Right renal pelvis (tissue), 4 donors: ENCODE measurements at regions not wholly inside any gene's neighbourhood (a gene's known extent, or its start where the extent isn't known, plus 50 kb on each side); places are given as distances from the start of the nearest gene placed in this dataset.
"Not testable (repeated sequence)": the region's sequence is repeated elsewhere in the genome, so short reads cannot be mapped to it uniquely, and the experiment has no call there.

ENCODE experiments used
- DNase-seq, 4 donors: peaks; one replicate each; pipeline ENCODE4 v3.0.0-alpha.2; 2013; ENCODE audit warnings: low read depth in 4 of 4, low spot score in 3 of 4, missing footprints in 1 of 4

- DNase-seq: no peak
These were observed 63.2 kb upstream of the SFSWAP start for GRCh38 chr12:131647667-131648066.

GRCh38 chr12:131655469-131656174, 55.3 kb upstream of the SFSWAP start:
- DNase-seq: not testable (repeated sequence)

- DNase-seq: not testable (repeated sequence)
These were observed 54.1 kb upstream of the SFSWAP start for GRCh38 chr12:131656796-131657195.

GRCh38 chr12:131658605-131659004, 52.3 kb upstream of the SFSWAP start:
- DNase-seq: not testable (repeated sequence)

- not testable (repeated sequence) for DNase-seq
These were observed 51.4 kb upstream of the SFSWAP start for GRCh38 chr12:131659484-131659883.

- DNase-seq: not testable (repeated sequence)
These were observed 50.9 kb upstream of the SFSWAP start for GRCh38 chr12:131659976-131660375.

GRCh38 chr12:131660401-131660800, 50.5 kb upstream of the SFSWAP start:
- DNase-seq: not testable (repeated sequence)
